Activated naive CD8-positive, alpha-beta T cell treated with anti-CD3 and anti-CD28 coated beads, Interleukin-2, amount 50 U/mL, for 24 hours (primary cell): ENCODE measurements at regions not wholly inside any gene's neighbourhood (a gene's known extent, or its start where the extent isn't known, plus 50 kb on each side); places are given as distances from the start of the nearest gene placed in this dataset.
A peak's percentile ranks its signal among the peaks of the same experiment; 100 is the strongest.

Source experiments
- ATAC-seq: fragments of 150-1000 bp; cut with Tn5 transposase; one replicate; pipeline ENCODE4 v1.10.0; 2021
- DNase-seq: peaks from one replicate; pipeline ENCODE4 v3.0.0; 2021
- H3K27ac Mint-ChIP-seq: one replicate; pipeline ENCODE4 v1.8.0; 2021; ENCODE audit warnings: mild to moderate bottlenecking, mixed read lengths
- H3K27me3 Mint-ChIP-seq: one replicate; pipeline ENCODE4 v1.8.0; 2021; ENCODE audit warnings: mixed read lengths
- H3K36me3 Mint-ChIP-seq: one replicate; pipeline ENCODE4 v1.8.0; 2021; ENCODE audit warnings: low read depth, mixed read lengths
- H3K4me1 Mint-ChIP-seq: one replicate; pipeline ENCODE4 v1.8.0; 2021; ENCODE audit warnings: mixed read lengths
- H3K4me3 Mint-ChIP-seq: one replicate; pipeline ENCODE4 v1.8.0; 2021; ENCODE audit warnings: mild to moderate bottlenecking, moderate library complexity, mixed read lengths
- H3K9me3 Mint-ChIP-seq: one replicate; pipeline ENCODE4 v1.8.0; 2021; ENCODE audit warnings: mixed read lengths

DNA sequence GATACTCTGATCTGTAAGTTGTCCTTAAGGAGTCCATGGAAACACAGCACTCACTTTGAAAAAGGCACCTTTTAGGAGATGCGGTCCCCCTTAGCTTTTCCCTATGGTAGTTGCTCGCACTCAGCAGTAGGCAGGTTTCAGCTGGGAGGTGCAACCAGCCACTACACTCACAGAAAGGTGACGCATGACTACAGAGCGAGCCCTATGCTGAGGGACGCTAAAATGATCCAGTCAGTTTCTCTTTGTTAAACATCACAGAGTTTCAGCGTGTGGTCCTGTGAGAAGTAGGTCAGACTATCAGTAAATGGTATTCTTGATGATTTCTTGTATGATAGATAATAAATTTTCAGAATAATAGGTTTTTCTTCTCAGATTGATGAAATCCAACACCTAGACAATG, 362.7 kb upstream of the MIR17HG start:
- H3K4me1 Mint-ChIP-seq = no peaks in the 10 kb centered on the region
- ATAC-seq = no peak
- no peaks in the 10 kb centered on the region for H3K27me3 Mint-ChIP-seq
- DNase-seq = no peak
- H3K4me3 Mint-ChIP-seq = no peak overlapping the region
- no peak overlapping the region for H3K27ac Mint-ChIP-seq
- peaks cover 4% of the 10 kb centered on the region for H3K9me3 Mint-ChIP-seq
- H3K36me3 Mint-ChIP-seq = no peaks in the 10 kb centered on the region

DNA sequence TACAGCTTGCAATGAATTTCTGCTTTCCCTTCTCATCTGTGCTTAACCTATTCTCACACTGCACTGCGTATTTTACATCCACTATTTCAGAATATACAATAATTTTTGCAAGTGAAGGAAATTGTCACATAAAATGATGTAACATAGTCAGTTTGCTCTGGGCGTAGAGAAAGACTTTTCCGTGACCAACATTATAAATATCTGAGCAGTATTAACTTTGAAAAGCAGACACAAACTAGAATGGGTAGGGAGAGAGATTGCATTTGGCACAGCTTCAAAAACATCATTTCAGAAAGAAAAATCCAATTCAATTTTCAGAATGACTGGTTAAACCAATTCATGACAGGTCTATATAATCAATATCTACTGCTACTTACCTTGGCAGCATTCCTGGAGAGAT, 352.5 kb upstream of the MIR17HG start:
- H3K4me3 Mint-ChIP-seq = no peak overlapping the region
- no peaks in the 10 kb centered on the region for H3K36me3 Mint-ChIP-seq
- ATAC-seq (no peak), DNase-seq (no peak)
- no peaks in the 10 kb centered on the region for H3K9me3 Mint-ChIP-seq
- H3K27me3 Mint-ChIP-seq = no peaks in the 10 kb centered on the region
- no peak overlapping the region for H3K27ac Mint-ChIP-seq
- no peaks in the 10 kb centered on the region for H3K4me1 Mint-ChIP-seq

- DNase-seq = no peak
- H3K4me1 Mint-ChIP-seq = no peaks in the 10 kb centered on the region
- H3K27ac Mint-ChIP-seq = no peak overlapping the region
- H3K4me3 Mint-ChIP-seq = no peak overlapping the region
- no peaks in the 10 kb centered on the region for H3K36me3 Mint-ChIP-seq
- H3K9me3 Mint-ChIP-seq = no peaks in the 10 kb centered on the region
- H3K27me3 Mint-ChIP-seq = no peaks in the 10 kb centered on the region
- no peak for ATAC-seq
These were observed 351.9 kb upstream of the MIR17HG start for GRCh38 chr13:90995614-90996013.

- H3K36me3 Mint-ChIP-seq = no peaks in the 10 kb centered on the region
- H3K27ac Mint-ChIP-seq = no peak overlapping the region
- no peaks in the 10 kb centered on the region for H3K4me1 Mint-ChIP-seq
- no peaks in the 10 kb centered on the region for H3K27me3 Mint-ChIP-seq
- no peaks in the 10 kb centered on the region for H3K9me3 Mint-ChIP-seq
- ATAC-seq (no peak), DNase-seq (no peak)
- no peak overlapping the region for H3K4me3 Mint-ChIP-seq
These were observed 349.5 kb upstream of the MIR17HG start for GRCh38 chr13:90997951-90998350.

DNA sequence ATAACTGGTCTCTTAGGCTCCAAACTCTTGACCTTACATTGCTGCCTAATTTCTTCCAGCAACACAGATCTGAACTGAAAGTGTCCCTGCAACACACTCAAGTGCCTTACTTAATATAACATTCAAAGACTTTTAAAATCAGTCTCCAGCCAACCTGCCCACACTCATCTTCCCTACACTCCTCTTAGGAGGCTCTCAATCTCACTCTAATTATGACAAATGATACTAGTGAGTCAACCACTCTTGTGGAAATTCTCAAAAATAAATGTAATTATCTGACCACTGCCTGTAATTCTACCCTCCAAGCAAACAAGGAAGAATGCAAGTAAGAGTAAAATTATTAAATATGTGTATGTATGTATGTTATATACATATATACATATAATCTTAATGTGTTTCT, 348.1 kb upstream of the MIR17HG start:
- H3K9me3 Mint-ChIP-seq = no peaks in the 10 kb centered on the region
- no peak overlapping the region for H3K27ac Mint-ChIP-seq
- H3K4me3 Mint-ChIP-seq = no peak overlapping the region
- H3K27me3 Mint-ChIP-seq = no peaks in the 10 kb centered on the region
- no peaks in the 10 kb centered on the region for H3K4me1 Mint-ChIP-seq
- H3K36me3 Mint-ChIP-seq = no peaks in the 10 kb centered on the region
- no peak for DNase-seq
- ATAC-seq = no peak

- H3K27ac Mint-ChIP-seq = no peak overlapping the region
- no peak overlapping the region for H3K4me3 Mint-ChIP-seq
- no peak for DNase-seq
- ATAC-seq = no peak
- no peaks in the 10 kb centered on the region for H3K4me1 Mint-ChIP-seq
- no peaks in the 10 kb centered on the region for H3K36me3 Mint-ChIP-seq
- no peaks in the 10 kb centered on the region for H3K27me3 Mint-ChIP-seq
- H3K9me3 Mint-ChIP-seq = no peaks in the 10 kb centered on the region
These were observed 346.1 kb upstream of the MIR17HG start for GRCh38 chr13:91001371-91001770.

GRCh38 chr13:91014696-91015095, 332.8 kb upstream of the MIR17HG start:
- Mint-ChIP-seq H3K27me3 (no peaks in the 10 kb centered on the region), H3K4me1 (no peaks in the 10 kb centered on the region), H3K36me3 (no peaks in the 10 kb centered on the region), H3K9me3 (no peaks in the 10 kb centered on the region), H3K4me3 (no peak overlapping the region), H3K27ac (no peak overlapping the region)
- ATAC-seq (no peak), DNase-seq (no peak)

DNA sequence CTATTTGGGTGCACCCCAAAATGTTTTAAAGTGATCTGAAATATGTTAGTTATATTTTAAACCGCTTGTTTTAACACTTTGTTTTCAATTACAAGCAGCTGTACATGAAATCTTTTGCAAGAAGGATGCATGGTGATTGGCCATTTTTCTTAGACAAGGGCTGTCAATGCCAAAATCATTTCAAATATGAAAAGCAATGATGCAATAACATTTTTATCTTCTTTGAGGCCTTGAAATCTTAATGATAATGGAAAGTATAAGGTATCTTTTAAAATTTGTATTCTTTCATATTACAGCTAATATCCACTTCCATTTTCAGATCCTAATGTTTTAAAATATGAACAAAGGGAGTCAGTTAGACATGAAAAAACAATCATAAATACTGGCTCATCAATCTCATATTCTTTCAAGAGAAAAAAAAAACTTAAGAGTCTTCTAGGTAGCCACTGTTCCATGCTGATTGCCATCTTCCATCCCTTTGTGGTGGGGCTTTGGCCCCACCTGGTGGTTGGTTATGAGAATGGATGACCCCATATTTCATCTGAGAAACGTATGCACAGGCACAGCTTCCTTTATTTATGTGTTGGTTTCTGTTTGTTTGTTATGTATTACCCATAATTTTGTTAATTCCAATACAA, 330.3 kb upstream of the MIR17HG start:
- ATAC-seq (peak; percentile 49), DNase-seq (peak; percentile 30)
- H3K9me3 Mint-ChIP-seq = no peaks in the 10 kb centered on the region
- no peaks in the 10 kb centered on the region for H3K36me3 Mint-ChIP-seq
- H3K27ac Mint-ChIP-seq = no peak overlapping the region
- H3K27me3 Mint-ChIP-seq = no peaks in the 10 kb centered on the region
- no peaks in the 10 kb centered on the region for H3K4me1 Mint-ChIP-seq
- H3K4me3 Mint-ChIP-seq = no peak overlapping the region

- Mint-ChIP-seq H3K4me1 (no peaks in the 10 kb centered on the region), H3K9me3 (no peaks in the 10 kb centered on the region), H3K36me3 (no peaks in the 10 kb centered on the region), H3K4me3 (no peak overlapping the region), H3K27ac (no peak overlapping the region), H3K27me3 (no peaks in the 10 kb centered on the region)
- no peak for ATAC-seq
- no peak for DNase-seq
These were observed 329.8 kb upstream of the MIR17HG start for GRCh38 chr13:91017669-91018053.

DNA sequence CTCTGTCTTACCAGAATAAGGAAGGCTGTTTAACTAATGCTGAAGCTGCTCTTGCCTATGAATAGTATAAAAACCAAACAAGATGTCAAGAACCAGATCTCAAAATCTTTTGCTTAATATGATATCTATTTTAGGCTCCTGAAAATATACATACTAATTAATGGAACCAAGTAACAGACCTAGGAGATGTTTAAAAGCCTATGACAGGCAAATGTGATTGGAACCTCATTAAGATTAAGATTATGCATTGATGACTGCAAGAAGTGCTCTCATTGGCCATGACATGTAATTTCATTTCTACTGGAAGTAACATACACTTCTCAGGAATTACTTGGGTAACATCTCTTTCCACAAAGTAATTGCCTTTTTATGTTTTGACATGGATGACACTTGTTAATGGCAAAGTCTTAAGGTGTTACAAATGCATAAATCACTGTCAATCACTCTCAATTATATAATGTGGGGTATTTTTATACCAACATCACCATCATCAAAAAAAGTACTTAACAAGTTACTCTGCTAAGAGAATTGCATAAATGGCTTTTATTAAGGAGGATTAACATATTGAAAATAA, 326.9 kb upstream of the MIR17HG start:
- DNase-seq = no peak

DNA sequence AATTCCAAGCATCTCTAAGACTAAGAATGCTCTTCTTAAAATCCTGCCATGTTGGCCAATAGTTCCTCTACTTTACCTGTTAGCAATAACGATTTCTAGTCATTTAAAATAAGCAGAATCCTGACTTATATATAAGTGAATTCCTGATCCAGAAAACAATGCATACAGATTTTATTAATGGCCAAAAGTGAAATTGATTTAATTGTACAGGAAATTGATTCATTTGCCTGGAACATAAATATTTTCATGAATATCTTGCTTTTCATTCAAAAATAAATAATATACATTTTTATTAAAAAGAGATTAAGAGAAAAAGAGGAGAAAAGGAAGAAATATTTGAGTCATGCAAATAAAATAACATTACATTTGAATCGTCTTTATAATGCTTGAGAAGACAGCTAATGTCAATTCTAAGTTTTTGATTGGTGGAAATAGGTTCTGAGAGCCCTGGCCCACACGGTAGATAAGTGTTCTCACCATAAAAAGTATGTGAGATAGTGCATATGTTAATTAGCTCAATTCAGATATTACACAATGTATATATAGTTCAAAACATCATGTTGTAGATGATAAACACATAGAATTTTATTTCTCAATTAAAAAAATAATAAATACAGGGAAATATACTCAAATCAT, 323.2 kb upstream of the MIR17HG start:
- no peaks in the 10 kb centered on the region for H3K9me3 Mint-ChIP-seq
- ATAC-seq = no peak
- DNase-seq = no peak
- H3K36me3 Mint-ChIP-seq = no peaks in the 10 kb centered on the region
- H3K4me3 Mint-ChIP-seq = no peak overlapping the region
- no peak overlapping the region for H3K27ac Mint-ChIP-seq
- H3K27me3 Mint-ChIP-seq = no peaks in the 10 kb centered on the region
- no peaks in the 10 kb centered on the region for H3K4me1 Mint-ChIP-seq

More for the DNA sequence above, 326.9 kb upstream of the MIR17HG start:
- Mint-ChIP-seq H3K27ac (no peak overlapping the region), H3K4me1 (no peaks in the 10 kb centered on the region), H3K4me3 (no peak overlapping the region), H3K27me3 (no peaks in the 10 kb centered on the region), H3K36me3 (no peaks in the 10 kb centered on the region), H3K9me3 (no peaks in the 10 kb centered on the region)
- no peak for ATAC-seq

- DNase-seq (no peak), ATAC-seq (no peak)
- no peaks in the 10 kb centered on the region for H3K36me3 Mint-ChIP-seq
- no peak overlapping the region for H3K27ac Mint-ChIP-seq
- H3K27me3 Mint-ChIP-seq = no peaks in the 10 kb centered on the region
- H3K9me3 Mint-ChIP-seq = no peaks in the 10 kb centered on the region
- no peak overlapping the region for H3K4me3 Mint-ChIP-seq
- no peaks in the 10 kb centered on the region for H3K4me1 Mint-ChIP-seq
These were observed 322.0 kb upstream of the MIR17HG start for GRCh38 chr13:91025442-91025841.

DNA sequence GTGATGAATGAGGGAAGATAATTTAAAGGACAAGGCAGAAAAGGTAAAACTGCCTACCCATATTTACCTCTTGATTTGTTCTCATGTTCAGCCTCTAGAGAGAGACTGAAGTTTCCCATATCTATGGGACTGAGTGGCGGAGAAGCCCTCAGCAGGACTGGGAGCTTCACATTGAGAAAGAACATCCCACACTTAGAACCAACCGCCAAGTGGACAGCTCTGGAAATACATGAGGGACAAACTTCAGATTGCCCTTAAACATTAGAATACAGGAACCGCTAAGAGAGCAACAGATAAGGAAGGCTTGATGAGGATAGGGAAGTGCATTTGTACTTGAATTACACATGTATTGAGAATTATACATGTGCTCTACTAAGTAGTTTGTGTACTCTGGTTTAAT, 316.0 kb upstream of the MIR17HG start:
- Mint-ChIP-seq H3K4me3 (no peak overlapping the region), H3K27ac (no peak overlapping the region), H3K4me1 (no peaks in the 10 kb centered on the region), H3K9me3 (no peaks in the 10 kb centered on the region), H3K27me3 (no peaks in the 10 kb centered on the region), H3K36me3 (no peaks in the 10 kb centered on the region)
- DNase-seq (no peak), ATAC-seq (no peak)

DNA sequence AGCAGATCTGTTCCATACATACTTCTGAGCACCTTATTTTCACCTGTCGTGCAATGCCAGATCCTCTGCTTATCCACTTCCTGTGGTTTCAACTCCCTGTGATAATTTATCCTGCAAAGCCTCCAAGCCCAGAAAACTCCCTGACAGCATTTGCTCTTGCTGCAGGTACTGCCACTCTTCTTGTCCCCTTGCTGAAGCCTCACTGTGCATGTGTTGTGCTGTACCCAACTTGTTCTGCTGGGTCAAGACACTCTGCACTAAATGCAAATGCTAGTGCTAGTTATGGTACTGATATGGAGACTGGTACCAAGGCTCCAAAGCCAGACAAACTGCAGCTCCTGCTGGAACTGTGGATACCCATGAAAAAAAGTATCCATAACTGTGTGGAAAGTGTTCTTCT, 315.4 kb upstream of the MIR17HG start:
- H3K27me3 Mint-ChIP-seq = no peaks in the 10 kb centered on the region
- no peak for DNase-seq
- no peaks in the 10 kb centered on the region for H3K9me3 Mint-ChIP-seq
- H3K27ac Mint-ChIP-seq = no peak overlapping the region
- ATAC-seq = no peak
- no peaks in the 10 kb centered on the region for H3K36me3 Mint-ChIP-seq
- no peaks in the 10 kb centered on the region for H3K4me1 Mint-ChIP-seq
- no peak overlapping the region for H3K4me3 Mint-ChIP-seq

GRCh38 chr13:91036886-91037285, 310.6 kb upstream of the MIR17HG start:
- DNase-seq (no peak), ATAC-seq (no peak)
- Mint-ChIP-seq H3K4me1 (no peaks in the 10 kb centered on the region), H3K27ac (no peak overlapping the region), H3K9me3 (no peaks in the 10 kb centered on the region), H3K27me3 (no peaks in the 10 kb centered on the region), H3K4me3 (no peak overlapping the region), H3K36me3 (no peaks in the 10 kb centered on the region)
